Large intestine (tissue), 3 donors: ENCODE measurements at regions not wholly inside any gene's neighbourhood (a gene's known extent, or its start where the extent isn't known, plus 50 kb on each side); places are given as distances from the start of the nearest gene placed in this dataset.

Experiments used
- DNase-seq, 2 donors: peaks; one replicate each; pipeline versions ENCODE4 v3.0.0 to v3.0.0-alpha.2; 2013
- H3K27ac ChIP-seq: one replicate; pipeline ENCODE4 v1.5.1; 2013; ENCODE audit warnings: low read length
- H3K27me3 ChIP-seq: 2 replicates; pipeline ENCODE4 v1.6.1; 2013; ENCODE audit warnings: low read length; ENCODE audit not compliant: control insufficient read depth, insufficient read depth
- H3K36me3 ChIP-seq: 2 replicates; pipeline ENCODE4 v1.6.1; 2013; ENCODE audit warnings: low read length; ENCODE audit not compliant: control insufficient read depth, insufficient read depth
- H3K4me1 ChIP-seq: one replicate; pipeline ENCODE4 v1.6.1; 2013; ENCODE audit warnings: low read length; ENCODE audit not compliant: control insufficient read depth, insufficient read depth
- H3K4me3 ChIP-seq: one replicate; pipeline ENCODE4 v1.5.1; 2013; ENCODE audit warnings: low read length
- H3K9me3 ChIP-seq: one replicate; pipeline ENCODE4 v1.6.1; 2013; ENCODE audit warnings: mild to moderate bottlenecking, low read depth, low read length, moderate library complexity; ENCODE audit not compliant: control insufficient read depth
- WGBS: methylation state at CpG from one replicate; pipeline ENCODE4 v1.1.5; 2013; ENCODE audit warnings: low lambda C conversion rate; ENCODE audit not compliant: insufficient coverage; 5-methylcytosine and 5-hydroxymethylcytosine counted together

GRCh38 chr13:107392205-107392604, 823.1 kb downstream of the LIG4 start:
- H3K36me3 ChIP-seq, result no peaks in the 10 kb centered on the region
- H3K27me3 ChIP-seq, result no peaks in the 10 kb centered on the region
- no peaks in the 10 kb centered on the region for H3K4me1 ChIP-seq
- H3K4me3 ChIP-seq, result no peak overlapping the region
- H3K9me3 ChIP-seq, result no peaks in the 10 kb centered on the region
- H3K27ac ChIP-seq, result no peak overlapping the region
- no CpG with 5 or more reads among the region's 1 CpG for WGBS
- no peak for DNase-seq

- no CpG with 5 or more reads among the region's 2 CpGs for WGBS
- H3K27ac ChIP-seq, result no peak overlapping the region
- H3K4me1 ChIP-seq, result no peaks in the 10 kb centered on the region
- H3K36me3 ChIP-seq, result no peaks in the 10 kb centered on the region
- H3K27me3 ChIP-seq, result no peaks in the 10 kb centered on the region
- H3K9me3 ChIP-seq, result no peaks in the 10 kb centered on the region
- DNase-seq, result no peak
- no peak overlapping the region for H3K4me3 ChIP-seq
These were observed 819.6 kb upstream of the ARGLU1 start for GRCh38 chr13:107387525-107387924.

GRCh38 chr13:107379407-107380155, 811.6 kb upstream of the ARGLU1 start:
- no peaks in the 10 kb centered on the region for H3K27me3 ChIP-seq
- H3K36me3 ChIP-seq, result no peaks in the 10 kb centered on the region
- no peaks in the 10 kb centered on the region for H3K9me3 ChIP-seq
- no peak for DNase-seq
- 50% methylated on average over 1 of the region's 7 CpGs for WGBS
- H3K4me3 ChIP-seq, result no peak overlapping the region
- no peaks in the 10 kb centered on the region for H3K4me1 ChIP-seq
- H3K27ac ChIP-seq, result no peak overlapping the region

GRCh38 chr13:107376341-107377125, 808.6 kb upstream of the ARGLU1 start:
- Histone ChIP-seq H3K4me1 (no peaks in the 10 kb centered on the region), H3K9me3 (no peaks in the 10 kb centered on the region), H3K27me3 (no peaks in the 10 kb centered on the region), H3K36me3 (no peaks in the 10 kb centered on the region), H3K27ac (no peak overlapping the region), H3K4me3 (no peak overlapping the region)
- DNase-seq, result no peak
- WGBS, result no CpG with 5 or more reads among the region's 6 CpGs

- Histone ChIP-seq H3K4me3 (no peak overlapping the region), H3K27me3 (no peaks in the 10 kb centered on the region), H3K36me3 (no peaks in the 10 kb centered on the region), H3K4me1 (no peaks in the 10 kb centered on the region), H3K27ac (no peak overlapping the region), H3K9me3 (no peaks in the 10 kb centered on the region)
- no peak for DNase-seq
- WGBS, result no CpG with 5 or more reads among the region's 4 CpGs
These were observed 807.9 kb upstream of the ARGLU1 start for GRCh38 chr13:107375701-107376340.

- DNase-seq, result no peak
- no peak overlapping the region for H3K27ac ChIP-seq
- no peaks in the 10 kb centered on the region for H3K4me1 ChIP-seq
- H3K4me3 ChIP-seq, result no peak overlapping the region
- H3K27me3 ChIP-seq, result no peaks in the 10 kb centered on the region
- H3K9me3 ChIP-seq, result no peaks in the 10 kb centered on the region
- H3K36me3 ChIP-seq, result no peaks in the 10 kb centered on the region
- 100% methylated on average over 2 of the region's 2 CpGs for WGBS
These were observed 806.1 kb upstream of the ARGLU1 start for GRCh38 chr13:107374038-107374437.

GRCh38 chr13:107373551-107373950, 805.6 kb upstream of the ARGLU1 start:
- Histone ChIP-seq H3K27ac (no peak overlapping the region), H3K9me3 (no peaks in the 10 kb centered on the region), H3K27me3 (no peaks in the 10 kb centered on the region), H3K4me1 (no peaks in the 10 kb centered on the region), H3K36me3 (no peaks in the 10 kb centered on the region), H3K4me3 (no peak overlapping the region)
- no peak for DNase-seq
- WGBS, result 5% methylated on average over 2 of the region's 3 CpGs

- WGBS, result 83% methylated on average over 2 of the region's 7 CpGs
- H3K27ac ChIP-seq, result no peak overlapping the region
- H3K36me3 ChIP-seq, result no peaks in the 10 kb centered on the region
- no peak for DNase-seq
- H3K4me3 ChIP-seq, result no peak overlapping the region
- no peaks in the 10 kb centered on the region for H3K27me3 ChIP-seq
- H3K4me1 ChIP-seq, result no peaks in the 10 kb centered on the region
- no peaks in the 10 kb centered on the region for H3K9me3 ChIP-seq
These were observed 802.3 kb upstream of the ARGLU1 start for GRCh38 chr13:107370015-107370785.

GRCh38 chr13:107367258-107367657, 799.3 kb upstream of the ARGLU1 start:
- WGBS, result 83% methylated on average over 1 of the region's 8 CpGs
- Histone ChIP-seq H3K4me1 (no peaks in the 10 kb centered on the region), H3K27ac (no peak overlapping the region), H3K4me3 (no peak overlapping the region), H3K9me3 (no peaks in the 10 kb centered on the region), H3K36me3 (no peaks in the 10 kb centered on the region), H3K27me3 (no peaks in the 10 kb centered on the region)
- DNase-seq, result no peak
